Neural cell (in vitro differentiated cells): ENCODE measurements at regions not wholly inside any gene's neighbourhood (a gene's known extent, or its start where the extent isn't known, plus 50 kb on each side); places are given as distances from the start of the nearest gene placed in this dataset.

Source experiments
- H2AFZ ChIP-seq: fragments of 200-600, 300-800 bp; sonication (generic), shearing (Covaris generic); 2 replicates; pipeline ENCODE4 v1.6.0; 2014; ENCODE audit warnings: low read depth, mild to moderate bottlenecking, antibody characterized with exemption, low read length, moderate library complexity
- H3F3A ChIP-seq: fragments of 200-600 bp; shearing (Covaris generic); 2 replicates; pipeline ENCODE4 v1.6.1; 2016; ENCODE audit warnings: mild to moderate bottlenecking, moderate library complexity, mixed read lengths, antibody characterized with exemption, low read length; ENCODE audit not compliant: insufficient read depth, poor library complexity, severe bottlenecking
- H3K27ac ChIP-seq: fragments of 200-600, 300-800 bp; sonication (generic), shearing (Covaris generic); 2 replicates; pipeline ENCODE4 v1.5.1; 2014; ENCODE audit warnings: mild to moderate bottlenecking, low read length, moderate library complexity
- H3K27me3 ChIP-seq: fragments of 300-800, 200-600 bp; sonication (generic), shearing (Covaris generic); 2 replicates; pipeline ENCODE4 v1.6.0; 2014; ENCODE audit warnings: mild to moderate bottlenecking, low read depth, low read length, moderate library complexity; ENCODE audit not compliant: insufficient read depth
- H3K36me3 ChIP-seq: fragments of 300-800, 200-600 bp; sonication (generic), shearing (Covaris generic); 2 replicates; pipeline ENCODE4 v1.5.1; 2014; ENCODE audit warnings: mild to moderate bottlenecking, antibody characterized with exemption, low read length, moderate library complexity; ENCODE audit not compliant: insufficient read depth
- H3K4me2 ChIP-seq: fragments of 300-800, 200-600 bp; sonication (generic), shearing (Covaris generic); 2 replicates; pipeline ENCODE4 v1.6.0; 2014; ENCODE audit warnings: mild to moderate bottlenecking, low read length
- H3K4me3 ChIP-seq: fragments of 300-800, 200-600 bp; sonication (generic), shearing (Covaris generic); 2 replicates; pipeline ENCODE4 v1.5.1; 2014; ENCODE audit warnings: mild to moderate bottlenecking, low read length, moderate library complexity
- H3K79me2 ChIP-seq: fragments of 200-600 bp; shearing (Covaris generic); replicated peaks from 2 replicates; pipeline ENCODE4 v1.6.0; 2014; ENCODE audit warnings: mild to moderate bottlenecking, low read length, moderate library complexity; ENCODE audit not compliant: insufficient read depth
- H3K9ac ChIP-seq: fragments of 300-800, 200-600 bp; sonication (generic), shearing (Covaris generic); 2 replicates; pipeline ENCODE4 v1.6.1; 2016; ENCODE audit warnings: mild to moderate bottlenecking, low read length, mixed read lengths
- H3K9me2 ChIP-seq: fragments of 200-600 bp; shearing (Covaris generic); 2 replicates; pipeline ENCODE4 v1.6.1; 2016; ENCODE audit warnings: mild to moderate bottlenecking, low read length, mixed read lengths; ENCODE audit not compliant: insufficient read depth
- H3K9me3 ChIP-seq: fragments of 200-600, 300-800 bp; sonication (generic), shearing (Covaris generic); 2 replicates; pipeline ENCODE4 v1.6.1; 2016; ENCODE audit warnings: mild to moderate bottlenecking, mixed run types, low read length, moderate library complexity, mixed read lengths
- H4K20me1 ChIP-seq: fragments of 200-600 bp; shearing (Covaris generic); 2 replicates; pipeline ENCODE4 v1.6.1; 2016; ENCODE audit warnings: mild to moderate bottlenecking, mixed run types; ENCODE audit not compliant: insufficient read depth
- CTCF ChIP-seq: fragments of 450-650 bp; IDR thresholded peaks from 2 replicates; pipeline ENCODE4 v1.5.1; 2014; ENCODE audit warnings: antibody characterized with exemption, mild to moderate bottlenecking, moderate library complexity; ENCODE audit not compliant: poor library complexity, severe bottlenecking
- EP300 ChIP-seq: fragments of 450-650 bp; conservative IDR thresholded peaks from 2 replicates; pipeline ENCODE4 v1.6.1; 2014; ENCODE audit warnings: antibody characterized with exemption, mild to moderate bottlenecking, moderate library complexity; ENCODE audit not compliant: poor library complexity, severe bottlenecking
- EZH2 ChIP-seq: fragments of 200-600, 300-800 bp; shearing (Covaris generic), sonication (generic); IDR thresholded peaks from 2 replicates; pipeline ENCODE4 v1.6.1; 2014; ENCODE audit warnings: antibody characterized with exemption, low read length, borderline replicate concordance, mild to moderate bottlenecking; ENCODE audit not compliant: insufficient read depth, poor library complexity, severe bottlenecking
- MXI1 ChIP-seq: fragments of 450-650 bp; conservative IDR thresholded peaks from 2 replicates; pipeline ENCODE4 v1.6.1; 2014; ENCODE audit warnings: antibody characterized with exemption, mild to moderate bottlenecking; ENCODE audit not compliant: poor library complexity, severe bottlenecking
- POLR2AphosphoS5 ChIP-seq: IDR thresholded peaks from 2 replicates; pipeline ENCODE4 v1.6.1; 2012
- RAD21 ChIP-seq: fragments of 450-650 bp; conservative IDR thresholded peaks from 2 replicates; pipeline ENCODE4 v1.6.1; 2014; ENCODE audit warnings: antibody characterized with exemption, mild to moderate bottlenecking, moderate library complexity
- REST ChIP-seq: IDR thresholded peaks from 2 replicates; pipeline ENCODE4 v1.6.1; 2012; ENCODE audit warnings: borderline replicate concordance
- SMC3 ChIP-seq: fragments of 450-650 bp; conservative IDR thresholded peaks from 2 replicates; pipeline ENCODE4 v1.6.1; 2014; ENCODE audit warnings: antibody characterized with exemption, mild to moderate bottlenecking, moderate library complexity; ENCODE audit not compliant: poor library complexity
- TAF1 ChIP-seq: IDR thresholded peaks from 2 replicates; pipeline ENCODE4 v1.6.1; 2012; ENCODE audit warnings: low read depth

GRCh38 chr7:18145160-18145559 is 117.5 kb upstream of the PRPS1L1 start:
- Histone ChIP-seq H2AFZ (no peak overlapping the region), H3K9me3 (no peaks in the 10 kb centered on the region), H3K9ac (no peak overlapping the region), H3K27me3 (no peaks in the 10 kb centered on the region), H3K9me2 (no peaks in the 10 kb centered on the region), H3K27ac (no peak overlapping the region), H3F3A (no peaks in the 10 kb centered on the region), H3K79me2 (no peaks in the 10 kb centered on the region), H4K20me1 (no peaks in the 10 kb centered on the region), H3K4me3 (no peak overlapping the region), H3K36me3 (no peaks in the 10 kb centered on the region), H3K4me2 (no peak overlapping the region)
- TF ChIP-seq RAD21, result no peak
- TF ChIP-seq POLR2AphosphoS5, result no peak

GRCh38 chr7:18151422-18151821 is 123.8 kb upstream of the PRPS1L1 start:
- Histone ChIP-seq H3K9ac (no peak overlapping the region), H2AFZ (no peak overlapping the region), H3K4me2 (no peak overlapping the region), H3K79me2 (no peaks in the 10 kb centered on the region), H3K27ac (no peak overlapping the region), H3K9me2 (no peaks in the 10 kb centered on the region), H3K36me3 (no peaks in the 10 kb centered on the region), H3K9me3 (no peaks in the 10 kb centered on the region), H3K4me3 (no peak overlapping the region), H4K20me1 (no peaks in the 10 kb centered on the region), H3F3A (no peaks in the 10 kb centered on the region), H3K27me3 (no peaks in the 10 kb centered on the region)
- TF ChIP-seq SMC3, result no peak
- no peak for TF ChIP-seq RAD21
- no peak for TF ChIP-seq REST
- no peak for TF ChIP-seq CTCF
- no peak for TF ChIP-seq MXI1
- TF ChIP-seq EZH2, result no peak
- TF ChIP-seq TAF1, result no peak
- TF ChIP-seq EP300, result no peak
- TF ChIP-seq POLR2AphosphoS5, result no peak

GRCh38 chr7:18153183-18153748 is 125.6 kb upstream of the PRPS1L1 start:
- Histone ChIP-seq H3K9me2 (no peaks in the 10 kb centered on the region), H3K4me3 (no peak overlapping the region), H3K9me3 (no peaks in the 10 kb centered on the region), H3F3A (no peaks in the 10 kb centered on the region), H4K20me1 (no peaks in the 10 kb centered on the region), H3K36me3 (no peaks in the 10 kb centered on the region), H2AFZ (no peak overlapping the region), H3K27ac (no peak overlapping the region), H3K4me2 (no peak overlapping the region), H3K79me2 (no peaks in the 10 kb centered on the region), H3K27me3 (no peaks in the 10 kb centered on the region), H3K9ac (no peak overlapping the region)
- TF ChIP-seq CTCF, result no peak
- TF ChIP-seq EZH2, result no peak
- no peak for TF ChIP-seq REST
- TF ChIP-seq MXI1, result no peak
- TF ChIP-seq EP300, result no peak
- TF ChIP-seq POLR2AphosphoS5, result no peak
- no peak for TF ChIP-seq TAF1
- no peak for TF ChIP-seq RAD21
- no peak for TF ChIP-seq SMC3
